Breast epithelium (tissue), 3 donors: ENCODE measurements at regions not wholly inside any gene's neighbourhood (a gene's known extent, or its start where the extent isn't known, plus 50 kb on each side); places are given as distances from the start of the nearest gene placed in this dataset.

Experiments used
- POLR2A ChIP-seq: fragments of 450-650 bp; IDR thresholded peaks from one replicate; pipeline ENCODE4 v1.6.1; 2016; ENCODE audit warnings: antibody characterized with exemption, mild to moderate bottlenecking, moderate library complexity
- POLR2AphosphoS5 ChIP-seq, 3 donors: sonication (generic); formaldehyde crosslinking; IDR thresholded peaks; one replicate each; pipeline ENCODE4 v1.6.1; 2017; ENCODE audit warnings: antibody characterized with exemption in 3 of 3
- TF ChIP-seq, protein P1 (sequence below), 3 donors: fragments of 450-650 bp; IDR thresholded peaks; one replicate each; pipeline ENCODE4 v1.5.1; 2016 to 2017; ENCODE audit warnings: antibody characterized with exemption in 3 of 3, mild to moderate bottlenecking in 3 of 3, moderate library complexity in 3 of 3

DNA sequence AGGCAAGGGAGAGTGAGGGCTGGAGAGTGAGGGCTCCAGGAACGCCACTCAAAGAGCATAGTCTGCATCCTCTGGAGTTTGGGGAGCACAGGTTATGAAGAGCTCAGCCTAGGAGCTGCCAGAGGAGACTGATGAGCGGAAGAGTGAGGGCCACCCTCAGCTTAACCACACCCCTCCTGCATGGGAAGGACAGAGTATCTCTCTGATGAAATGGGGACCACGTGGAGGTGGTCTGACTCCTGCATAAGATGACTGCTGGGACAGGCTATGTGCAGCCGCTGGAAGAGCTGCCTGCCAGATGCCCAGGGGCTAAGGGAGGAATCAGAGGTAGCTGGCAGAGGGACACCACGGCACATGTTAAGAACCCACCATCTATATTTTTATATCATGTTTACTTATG lies 162.9 kb upstream of the POU2AF2 start:
- TF ChIP-seq, protein P1, sequence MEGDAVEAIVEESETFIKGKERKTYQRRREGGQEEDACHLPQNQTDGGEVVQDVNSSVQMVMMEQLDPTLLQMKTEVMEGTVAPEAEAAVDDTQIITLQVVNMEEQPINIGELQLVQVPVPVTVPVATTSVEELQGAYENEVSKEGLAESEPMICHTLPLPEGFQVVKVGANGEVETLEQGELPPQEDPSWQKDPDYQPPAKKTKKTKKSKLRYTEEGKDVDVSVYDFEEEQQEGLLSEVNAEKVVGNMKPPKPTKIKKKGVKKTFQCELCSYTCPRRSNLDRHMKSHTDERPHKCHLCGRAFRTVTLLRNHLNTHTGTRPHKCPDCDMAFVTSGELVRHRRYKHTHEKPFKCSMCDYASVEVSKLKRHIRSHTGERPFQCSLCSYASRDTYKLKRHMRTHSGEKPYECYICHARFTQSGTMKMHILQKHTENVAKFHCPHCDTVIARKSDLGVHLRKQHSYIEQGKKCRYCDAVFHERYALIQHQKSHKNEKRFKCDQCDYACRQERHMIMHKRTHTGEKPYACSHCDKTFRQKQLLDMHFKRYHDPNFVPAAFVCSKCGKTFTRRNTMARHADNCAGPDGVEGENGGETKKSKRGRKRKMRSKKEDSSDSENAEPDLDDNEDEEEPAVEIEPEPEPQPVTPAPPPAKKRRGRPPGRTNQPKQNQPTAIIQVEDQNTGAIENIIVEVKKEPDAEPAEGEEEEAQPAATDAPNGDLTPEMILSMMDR (IDR thresholded peaks at IDR 0.05), result no peak
- TF ChIP-seq POLR2A (no peak), POLR2AphosphoS5 (IDR thresholded peaks at IDR 0.05) (no peak)
